H9 (cell line): ENCODE measurements at regions not wholly inside any gene's neighbourhood (a gene's known extent, or its start where the extent isn't known, plus 50 kb on each side); places are given as distances from the start of the nearest gene placed in this dataset.

ENCODE experiments used
- DNase-seq: peaks from one replicate; pipeline ENCODE4 v3.0.0-alpha.2; 2017
- H2AFZ ChIP-seq: one replicate; pipeline ENCODE4 v1.6.1; 2013; ENCODE audit warnings: mild to moderate bottlenecking, low read length, control low read depth, moderate library complexity
- H2AK5ac ChIP-seq: 2 replicates; pipeline ENCODE4 v1.6.1; 2013; ENCODE audit warnings: low read length, control low read depth, mixed read lengths; ENCODE audit not compliant: insufficient read length
- H2BK120ac ChIP-seq: one replicate; pipeline ENCODE4 v1.6.1; 2013; ENCODE audit warnings: low read depth, mild to moderate bottlenecking, low read length, control low read depth, inconsistent platforms; ENCODE audit not compliant: poor library complexity, severe bottlenecking
- H2BK12ac ChIP-seq: 2 replicates; pipeline ENCODE4 v1.6.1; 2013; ENCODE audit warnings: low read length, control low read depth, mixed read lengths, low read depth; ENCODE audit not compliant: insufficient read length
- H2BK15ac ChIP-seq: 2 replicates; pipeline ENCODE4 v1.6.1; 2013; ENCODE audit warnings: low read depth, low read length, control low read depth
- H2BK20ac ChIP-seq: one replicate; pipeline ENCODE4 v1.6.1; 2013; ENCODE audit warnings: low read depth, mild to moderate bottlenecking, low read length, control low read depth, inconsistent platforms; ENCODE audit not compliant: poor library complexity, severe bottlenecking
- H2BK5ac ChIP-seq: 2 replicates; pipeline ENCODE4 v1.6.1; 2013; ENCODE audit warnings: low read length, control low read depth, mixed read lengths; ENCODE audit not compliant: insufficient read length
- H3K14ac ChIP-seq: 2 replicates; pipeline ENCODE4 v1.6.1; 2013; ENCODE audit warnings: low read length, control low read depth; ENCODE audit not compliant: insufficient read depth
- H3K18ac ChIP-seq: 2 replicates; pipeline ENCODE4 v1.6.1; 2013; ENCODE audit warnings: low read depth, mild to moderate bottlenecking, mixed read lengths, low read length, control low read depth; ENCODE audit not compliant: insufficient read length
- H3K23ac ChIP-seq: 2 replicates; pipeline ENCODE4 v1.6.1; 2013; ENCODE audit warnings: low read length, control low read depth, mixed read lengths, low read depth; ENCODE audit not compliant: insufficient read length
- H3K23me2 ChIP-seq: 2 replicates; pipeline ENCODE4 v1.6.1; 2013; ENCODE audit warnings: low read depth, mild to moderate bottlenecking, mixed read lengths, low read length, control low read depth; ENCODE audit not compliant: insufficient read length, poor library complexity, severe bottlenecking
- H3K27ac ChIP-seq: 2 replicates; pipeline ENCODE4 v1.5.1; 2013; ENCODE audit warnings: low read length, control low read depth, mixed read lengths, low read depth; ENCODE audit not compliant: insufficient read length
- H3K27me3 ChIP-seq: 2 replicates; pipeline ENCODE4 v1.6.1; 2013; ENCODE audit warnings: low read length, control low read depth, inconsistent platforms; ENCODE audit not compliant: insufficient read depth
- H3K4ac ChIP-seq: 2 replicates; pipeline ENCODE4 v1.6.1; 2013; ENCODE audit warnings: low read depth, mild to moderate bottlenecking, control low read depth, inconsistent platforms, low read length, moderate library complexity
- H3K4me1 ChIP-seq: 2 replicates; pipeline ENCODE4 v1.6.1; 2013; ENCODE audit warnings: low read length, control low read depth, inconsistent platforms; ENCODE audit not compliant: insufficient read depth
- H3K4me2 ChIP-seq: 2 replicates; pipeline ENCODE4 v1.6.1; 2013; ENCODE audit warnings: low read length, control low read depth, mixed read lengths; ENCODE audit not compliant: insufficient read length, insufficient read depth
- H3K56ac ChIP-seq: 2 replicates; pipeline ENCODE4 v1.6.1; 2013; ENCODE audit warnings: low read depth, mild to moderate bottlenecking, mixed read lengths, low read length, control low read depth; ENCODE audit not compliant: insufficient read length
- H3K79me1 ChIP-seq: 2 replicates; pipeline ENCODE4 v1.6.1; 2013; ENCODE audit warnings: low read depth, mild to moderate bottlenecking, moderate library complexity, low read length, control low read depth, inconsistent platforms; ENCODE audit not compliant: insufficient read depth, poor library complexity, severe bottlenecking
- H3K79me2 ChIP-seq: 2 replicates; pipeline ENCODE4 v1.6.1; 2013; ENCODE audit warnings: low read length, control low read depth, inconsistent platforms; ENCODE audit not compliant: insufficient read depth
- H3K9ac ChIP-seq: 2 replicates; pipeline ENCODE4 v1.6.1; 2013; ENCODE audit warnings: low read length, control low read depth, mixed read lengths; ENCODE audit not compliant: insufficient read length; ENCODE audit errors: extremely low read depth
- H3K9me3 ChIP-seq: one replicate; pipeline ENCODE4 v1.6.1; 2013; ENCODE audit warnings: low read depth, low read length, inconsistent platforms; ENCODE audit not compliant: control insufficient read depth
- H3T11ph ChIP-seq: one replicate; pipeline ENCODE4 v1.6.1; 2013; ENCODE audit warnings: mild to moderate bottlenecking, low read length, control low read depth, inconsistent platforms
- H4K20me1 ChIP-seq: one replicate; pipeline ENCODE4 v1.6.1; 2013; ENCODE audit not compliant: control insufficient read depth, insufficient read length, insufficient read depth
- H4K5ac ChIP-seq: 2 replicates; pipeline ENCODE4 v1.6.1; 2013; ENCODE audit warnings: low read depth, mild to moderate bottlenecking, mixed read lengths, low read length, control low read depth; ENCODE audit not compliant: insufficient read length
- H4K8ac ChIP-seq: replicated peaks from 2 replicates; pipeline ENCODE4 v1.6.1; 2013; ENCODE audit warnings: low read length, control low read depth, mixed read lengths, low read depth; ENCODE audit not compliant: insufficient read length
- H4K91ac ChIP-seq: 2 replicates; pipeline ENCODE4 v1.6.1; 2013; ENCODE audit warnings: low read depth, mild to moderate bottlenecking, moderate library complexity, mixed read lengths, low read length, control low read depth; ENCODE audit not compliant: insufficient read length
- H3K27ac Mint-ChIP-seq, 3 experiments: 2 replicates in 2 of 3; 3 replicates in 1 of 3; pipeline ENCODE4 v1.8.0; 2020 to 2021; ENCODE audit warnings: mixed read lengths in 3 of 3, mild to moderate bottlenecking in 1 of 3, moderate library complexity in 1 of 3
- H3K27me3 Mint-ChIP-seq: 2 replicates; pipeline ENCODE4 v1.8.0; 2021; ENCODE audit warnings: low read depth, mild to moderate bottlenecking, moderate library complexity, mixed read lengths
- H3K36me3 Mint-ChIP-seq, 3 experiments: 2 replicates in 2 of 3; 3 replicates in 1 of 3; pipeline ENCODE4 v1.8.0; 2020 to 2021; ENCODE audit warnings: low read depth in 3 of 3, mixed read lengths in 3 of 3; ENCODE audit not compliant: insufficient read depth in 1 of 3
- H3K4me1 Mint-ChIP-seq, 2 experiments: 2 replicates each; pipeline ENCODE4 v1.8.0; 2020; ENCODE audit warnings: mixed read lengths in 2 of 2
- H3K4me3 Mint-ChIP-seq, 2 experiments: 2 replicates in 1 of 2; 3 replicates in 1 of 2; pipeline ENCODE4 v1.8.0; 2020 to 2021; ENCODE audit warnings: mild to moderate bottlenecking in 2 of 2, mixed read lengths in 2 of 2, moderate library complexity in 1 of 2
- H3K9me3 Mint-ChIP-seq, 2 experiments: 2 replicates in 1 of 2; 3 replicates in 1 of 2; pipeline ENCODE4 v1.8.0; 2020; ENCODE audit warnings: mild to moderate bottlenecking in 2 of 2, mixed read lengths in 2 of 2, moderate library complexity in 1 of 2
- WGBS: extraction: QIAGEN DNeasy Blood & Tissue Kit; methylation state at CpG from one replicate; pipeline ENCODE4 v1.1.7; 2013; ENCODE audit warnings: missing lambda C conversion rate, low lambda C conversion rate, mixed read lengths; ENCODE audit not compliant: insufficient read length; ENCODE audit errors: extremely low coverage; 5-methylcytosine and 5-hydroxymethylcytosine counted together
- TF ChIP-seq, protein P1 (sequence below): fragments of 200-600 bp; sonication (generic); conservative IDR thresholded peaks from 3 replicates; pipeline ENCODE4 v1.8.0; 2021; ENCODE audit warnings: antibody characterized with exemption, mild to moderate bottlenecking

DNA sequence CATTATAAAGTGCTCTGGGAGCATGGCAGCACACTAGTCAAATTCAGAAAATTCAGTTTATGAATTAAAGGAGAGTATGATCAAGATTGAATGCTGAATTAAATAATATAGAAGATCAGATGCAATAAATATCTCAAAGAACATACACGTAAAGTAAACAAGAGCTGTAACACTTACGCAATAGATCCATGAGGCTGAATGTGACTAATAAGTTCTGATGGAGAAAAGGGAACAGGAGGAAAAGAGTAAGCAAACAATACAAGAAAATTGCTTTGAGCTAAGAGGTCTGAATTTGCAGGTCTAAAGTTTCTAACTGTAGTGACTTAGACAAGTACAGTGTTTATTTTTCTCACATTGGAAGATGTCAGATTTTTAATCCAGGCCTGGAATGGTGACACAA, 646.7 kb upstream of the ZNF804A start:
- no peaks in the 10 kb centered on the region for H4K20me1 ChIP-seq

More for the DNA sequence above, 646.7 kb upstream of the ZNF804A start:
- Mint-ChIP-seq H3K9me3 (no peaks in the 10 kb centered on the region), H3K36me3 (no peaks in the 10 kb centered on the region), H3K27ac (no peak overlapping the region), H3K4me1 (no peaks in the 10 kb centered on the region), H3K4me3 (no peak overlapping the region), H3K27me3 (no peaks in the 10 kb centered on the region)
- H3K27me3 ChIP-seq: no peaks in the 10 kb centered on the region
- H2BK15ac ChIP-seq: no peak overlapping the region
- no peak overlapping the region for H3T11ph ChIP-seq
- no peak overlapping the region for H3K9ac ChIP-seq
- H3K79me2 ChIP-seq: no peaks in the 10 kb centered on the region
- no peak overlapping the region for H4K5ac ChIP-seq
- no peaks in the 10 kb centered on the region for H3K9me3 ChIP-seq
- no peak overlapping the region for H2BK20ac ChIP-seq
- H3K14ac ChIP-seq: no peak overlapping the region
- no peaks in the 10 kb centered on the region for H3K79me1 ChIP-seq
- H2BK120ac ChIP-seq: no peak overlapping the region
- no peak overlapping the region for H3K27ac ChIP-seq
- H4K91ac ChIP-seq: no peak overlapping the region
- TF ChIP-seq, protein P1, sequence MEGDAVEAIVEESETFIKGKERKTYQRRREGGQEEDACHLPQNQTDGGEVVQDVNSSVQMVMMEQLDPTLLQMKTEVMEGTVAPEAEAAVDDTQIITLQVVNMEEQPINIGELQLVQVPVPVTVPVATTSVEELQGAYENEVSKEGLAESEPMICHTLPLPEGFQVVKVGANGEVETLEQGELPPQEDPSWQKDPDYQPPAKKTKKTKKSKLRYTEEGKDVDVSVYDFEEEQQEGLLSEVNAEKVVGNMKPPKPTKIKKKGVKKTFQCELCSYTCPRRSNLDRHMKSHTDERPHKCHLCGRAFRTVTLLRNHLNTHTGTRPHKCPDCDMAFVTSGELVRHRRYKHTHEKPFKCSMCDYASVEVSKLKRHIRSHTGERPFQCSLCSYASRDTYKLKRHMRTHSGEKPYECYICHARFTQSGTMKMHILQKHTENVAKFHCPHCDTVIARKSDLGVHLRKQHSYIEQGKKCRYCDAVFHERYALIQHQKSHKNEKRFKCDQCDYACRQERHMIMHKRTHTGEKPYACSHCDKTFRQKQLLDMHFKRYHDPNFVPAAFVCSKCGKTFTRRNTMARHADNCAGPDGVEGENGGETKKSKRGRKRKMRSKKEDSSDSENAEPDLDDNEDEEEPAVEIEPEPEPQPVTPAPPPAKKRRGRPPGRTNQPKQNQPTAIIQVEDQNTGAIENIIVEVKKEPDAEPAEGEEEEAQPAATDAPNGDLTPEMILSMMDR: no peak
- WGBS: no CpG with 5 or more reads among the region's 2 CpGs
- no peak overlapping the region for H2BK5ac ChIP-seq
- no peak overlapping the region for H3K56ac ChIP-seq
- no peak overlapping the region for H3K4ac ChIP-seq
- no peaks in the 10 kb centered on the region for H3K23me2 ChIP-seq
- H3K4me2 ChIP-seq: no peak overlapping the region
- H2BK12ac ChIP-seq: no peak overlapping the region
- no peaks in the 10 kb centered on the region for H3K4me1 ChIP-seq
- H3K23ac ChIP-seq: no peak overlapping the region
- H2AFZ ChIP-seq: no peak overlapping the region
- no peak overlapping the region for H2AK5ac ChIP-seq
- H3K18ac ChIP-seq: no peak overlapping the region
- DNase-seq: no peak
- no peak overlapping the region for H4K8ac ChIP-seq
